Endothelial cell of umbilical vein (primary cell): ENCODE measurements at regions not wholly inside any gene's neighbourhood (a gene's known extent, or its start where the extent isn't known, plus 50 kb on each side); places are given as distances from the start of the nearest gene placed in this dataset.

Experiments
- BruUV-seq: library from RNA; stranded (reverse); fragments of 400-500 nt; replicated peaks from 2 replicates; lab custom pipeline; 2021; lab: Mats Ljungman, UMichigan
- CTCF ChIA-PET: fragments of 300-600, 350-600 bp; sonication (Branson Sonifier 250); formaldehyde crosslinking; loops from one replicate; lab custom pipeline; 2021; ENCODE audit warnings: antibody characterized with exemption, inconsistent platforms; lab: Charles Lee
- POLR2A ChIA-PET: fragments of 300-600, 350-600 bp; sonication (Branson Sonifier 250); formaldehyde crosslinking; loops from one replicate; lab custom pipeline; 2021; ENCODE audit warnings: antibody characterized with exemption, inconsistent platforms; lab: Charles Lee
- DNase-seq: peaks from one replicate; pipeline ENCODE4 v3.0.0-alpha.2; 2011; ENCODE audit warnings: low read depth, low spot score
- FAIRE-seq: peaks from 2 replicates; lab custom pipeline; 2011; peaks lifted over from hg19 to GRCh38; lab: Jason Lieb, UNC
- H2AFZ ChIP-seq: 2 replicates; pipeline ENCODE4 v1.6.0; 2012; ENCODE audit warnings: low read depth, low read length, control low read depth, inconsistent platforms
- H3K27ac ChIP-seq: 2 replicates; pipeline ENCODE4 v1.5.1; 2011; ENCODE audit warnings: low read depth, mild to moderate bottlenecking, control low read depth, low read length, moderate library complexity; ENCODE audit not compliant: insufficient read depth
- H3K27me3 ChIP-seq, 2 experiments: 2 replicates each; pipeline versions ENCODE4 v1.6.0 to v1.6.1; 2011; ENCODE audit warnings: low read length in 2 of 2, mixed read lengths in 1 of 2; ENCODE audit not compliant: control insufficient read depth in 2 of 2, insufficient read depth in 2 of 2
- H3K36me3 ChIP-seq, 2 experiments: 2 replicates in 1 of 2; 3 replicates in 1 of 2; pipeline ENCODE4 v1.5.1; 2011; ENCODE audit warnings: low read length in 2 of 2, mild to moderate bottlenecking in 1 of 2, moderate library complexity in 1 of 2; ENCODE audit not compliant: control insufficient read depth in 2 of 2, insufficient read depth in 2 of 2; ENCODE audit errors: extremely low read depth in 1 of 2
- H3K4me1 ChIP-seq: 3 replicates; pipeline ENCODE4 v1.5.1; 2011; ENCODE audit warnings: mild to moderate bottlenecking, low read length; ENCODE audit not compliant: control insufficient read depth, insufficient read depth; ENCODE audit errors: extremely low read depth
- H3K4me2 ChIP-seq: 2 replicates; pipeline ENCODE4 v1.6.1; 2011; ENCODE audit warnings: low read length, control low read depth, mixed read lengths; ENCODE audit not compliant: insufficient read depth
- H3K4me3 ChIP-seq, 3 experiments: fragments of 200-600 bp in 1 of 3; sonication (generic), shearing (Covaris generic) in 1 of 3; replicated peaks in 1 of 3; 2 replicates each; pipeline ENCODE4 v1.5.1; 2011 to 2016; ENCODE audit warnings: control low read depth in 3 of 3, low read length in 3 of 3, mild to moderate bottlenecking in 2 of 3, inconsistent platforms in 1 of 3, low read depth in 1 of 3, moderate library complexity in 1 of 3; ENCODE audit not compliant: insufficient read depth in 1 of 3
- H3K79me2 ChIP-seq: 2 replicates; pipeline ENCODE4 v1.6.0; 2012; ENCODE audit warnings: low read length, inconsistent platforms; ENCODE audit not compliant: control insufficient read depth, insufficient read depth
- H3K9ac ChIP-seq: replicated peaks from 2 replicates; pipeline ENCODE3; 2011; ENCODE audit warnings: low read length, control low read depth; ENCODE audit not compliant: insufficient read depth; ENCODE audit errors: extremely low read depth
- H3K9me1 ChIP-seq: replicated peaks from 3 replicates; pipeline ENCODE4 v1.6.0; 2011; ENCODE audit warnings: mild to moderate bottlenecking, low read length; ENCODE audit not compliant: control insufficient read depth, insufficient read depth; ENCODE audit errors: extremely low read depth
- H3K9me3 ChIP-seq: replicated peaks from 2 replicates; pipeline ENCODE4 v1.5.1; 2012; ENCODE audit warnings: low read length, inconsistent platforms; ENCODE audit not compliant: control insufficient read depth, insufficient read depth
- H4K20me1 ChIP-seq: replicated peaks from 2 replicates; pipeline ENCODE3; 2011; ENCODE audit warnings: mild to moderate bottlenecking, low read length; ENCODE audit not compliant: control insufficient read depth, insufficient read depth; ENCODE audit errors: extremely low read depth
- EZH2 ChIP-seq: IDR thresholded peaks from 2 replicates; pipeline ENCODE4 v1.6.1; 2012; ENCODE audit warnings: borderline replicate concordance, low read depth, mild to moderate bottlenecking, moderate library complexity, low read length, inconsistent platforms; ENCODE audit not compliant: severe bottlenecking
- FOS ChIP-seq: IDR thresholded peaks from 2 replicates; pipeline ENCODE4 v1.6.1; 2011; ENCODE audit warnings: mild to moderate bottlenecking, low read length, moderate library complexity, borderline replicate concordance; ENCODE audit not compliant: insufficient read depth
- GATA2 ChIP-seq: IDR thresholded peaks from 2 replicates; pipeline ENCODE4 v1.7.0; 2011; ENCODE audit warnings: low read depth, mild to moderate bottlenecking, moderate library complexity, mixed read lengths, low read length; ENCODE audit not compliant: insufficient read length, insufficient read depth
- JUN ChIP-seq: IDR thresholded peaks from 2 replicates; pipeline ENCODE4 v1.6.1; 2011; ENCODE audit warnings: borderline replicate concordance, low read depth; ENCODE audit not compliant: insufficient read length, insufficient read depth
- MYC ChIP-seq: IDR thresholded peaks from one replicate; pipeline ENCODE4 v1.6.1; 2011; ENCODE audit warnings: mild to moderate bottlenecking, low read depth, low read length
- POLR2A ChIP-seq: IDR thresholded peaks from 2 replicates; pipeline ENCODE4 v1.6.1; 2012; ENCODE audit warnings: low read depth, mild to moderate bottlenecking, control low read depth, low read length
- POLR2AphosphoS5 ChIP-seq: IDR thresholded peaks from 2 replicates; pipeline ENCODE4 v1.6.1; 2012; ENCODE audit warnings: low read depth, mild to moderate bottlenecking, control low read depth, low read length, moderate library complexity; ENCODE audit not compliant: insufficient read depth
- dilution Hi-C: fragments of 300-500 bp; cut with MboI; formaldehyde crosslinking; loops from one replicate; pipeline ENCODE4 v1.15.0; 2019; ENCODE audit warnings: low sequenced_read_pairs; ENCODE audit not compliant: extremely low pct_ligation_motif_present
- intact Hi-C: fragments of 100-400 bp; cut with micrococcal nuclease; formaldehyde crosslinking; loops from one replicate; pipeline ENCODE4 v1.10.0; 2022
- TF ChIP-seq, protein P1 (sequence below), 2 donors: IDR thresholded peaks; 1 replicate in 1 of 2; 2 replicates in 1 of 2; pipeline ENCODE4 v1.5.1; 2011; ENCODE audit warnings: low read length in 2 of 2, mild to moderate bottlenecking in 2 of 2, moderate library complexity in 2 of 2, control low read depth in 1 of 2, inconsistent platforms in 1 of 2, low read depth in 1 of 2; ENCODE audit not compliant: insufficient read depth in 1 of 2; ENCODE audit errors: extremely low read depth in 1 of 2
- TF ChIP-seq, protein P2 (sequence below): IDR thresholded peaks from 2 replicates; pipeline ENCODE4 v1.6.1; 2011; ENCODE audit not compliant: insufficient read depth, insufficient read length

DNA sequence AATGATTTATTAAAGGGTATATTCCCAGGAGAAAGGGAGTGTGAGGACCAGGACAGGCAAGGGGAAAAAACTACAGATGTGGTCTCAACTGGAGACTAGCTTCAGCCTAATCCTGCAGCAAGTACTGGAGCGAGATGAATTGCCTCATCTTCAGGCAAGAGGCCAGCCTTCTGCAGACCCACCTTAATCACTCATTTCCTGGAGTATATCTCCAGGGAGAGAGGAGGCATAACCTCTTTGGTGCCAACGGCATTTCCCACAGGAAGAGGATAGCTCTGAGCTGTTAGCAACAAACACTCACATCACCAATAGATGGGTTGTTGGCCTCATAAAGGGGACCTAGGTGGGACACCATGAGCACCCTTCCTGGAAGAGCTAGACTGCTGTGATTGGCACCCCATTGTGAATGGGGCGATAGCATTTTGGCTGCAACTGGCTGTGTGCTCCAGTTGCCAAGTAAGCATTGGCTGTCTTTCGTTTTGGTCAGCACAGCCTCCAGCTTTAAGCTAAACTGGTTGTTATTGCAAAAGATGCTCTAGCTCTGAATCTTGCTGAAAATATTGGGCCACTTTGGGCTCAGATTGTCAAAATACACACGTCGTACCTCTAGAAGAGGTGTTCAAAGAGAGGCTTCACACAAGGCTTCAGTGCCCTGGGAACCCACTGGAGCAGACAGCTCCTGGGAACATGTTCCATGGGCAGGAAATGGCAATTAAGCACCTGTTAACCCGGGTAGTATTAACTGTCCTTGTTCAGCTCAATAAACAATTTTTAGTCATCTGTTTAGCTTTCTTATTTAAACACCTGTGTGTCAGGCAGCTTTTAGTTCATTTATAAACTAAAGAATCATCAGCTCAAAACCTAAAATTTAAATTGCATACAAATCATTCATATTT is 314.8 kb upstream of the C1orf87 start:
- CTCF ChIA-PET: interaction anchor here (0.9 to 1.2 kb wide), 3 partner anchors 11 to 377 kb away, joined by 3 to 4 read pairs (median 3); no protein-coding TSS in a partner anchor
- FAIRE-seq: no peak
- BruUV-seq: no TSS peak

DNA sequence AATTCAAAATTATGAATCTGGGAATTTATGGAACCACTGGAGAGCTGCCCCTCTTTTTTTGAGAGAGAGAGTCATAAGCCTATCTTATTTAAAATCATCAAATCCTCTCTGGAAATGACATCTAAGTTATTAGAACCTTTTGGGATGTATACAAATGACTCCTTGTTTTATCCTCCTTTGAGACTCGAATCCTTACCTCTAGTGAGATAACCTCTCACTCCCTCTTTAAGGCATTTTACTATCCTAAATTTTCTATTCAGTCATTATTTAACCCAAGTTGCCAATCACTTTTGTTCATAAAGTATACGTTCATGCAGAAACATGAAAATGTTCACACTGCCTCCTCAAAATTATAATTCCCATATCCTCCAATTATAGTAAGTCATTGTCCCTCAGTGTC is 313.6 kb upstream of the C1orf87 start:
- no peaks in the 10 kb centered on the region for H3K9me1 ChIP-seq
- no peaks in the 10 kb centered on the region for H3K9me3 ChIP-seq
- TF ChIP-seq GATA2 (no peak), FOS (no peak), EZH2 (no peak), MYC (no peak), POLR2AphosphoS5 (no peak), POLR2A (no peak), JUN (no peak)
- TF ChIP-seq, protein P1, sequence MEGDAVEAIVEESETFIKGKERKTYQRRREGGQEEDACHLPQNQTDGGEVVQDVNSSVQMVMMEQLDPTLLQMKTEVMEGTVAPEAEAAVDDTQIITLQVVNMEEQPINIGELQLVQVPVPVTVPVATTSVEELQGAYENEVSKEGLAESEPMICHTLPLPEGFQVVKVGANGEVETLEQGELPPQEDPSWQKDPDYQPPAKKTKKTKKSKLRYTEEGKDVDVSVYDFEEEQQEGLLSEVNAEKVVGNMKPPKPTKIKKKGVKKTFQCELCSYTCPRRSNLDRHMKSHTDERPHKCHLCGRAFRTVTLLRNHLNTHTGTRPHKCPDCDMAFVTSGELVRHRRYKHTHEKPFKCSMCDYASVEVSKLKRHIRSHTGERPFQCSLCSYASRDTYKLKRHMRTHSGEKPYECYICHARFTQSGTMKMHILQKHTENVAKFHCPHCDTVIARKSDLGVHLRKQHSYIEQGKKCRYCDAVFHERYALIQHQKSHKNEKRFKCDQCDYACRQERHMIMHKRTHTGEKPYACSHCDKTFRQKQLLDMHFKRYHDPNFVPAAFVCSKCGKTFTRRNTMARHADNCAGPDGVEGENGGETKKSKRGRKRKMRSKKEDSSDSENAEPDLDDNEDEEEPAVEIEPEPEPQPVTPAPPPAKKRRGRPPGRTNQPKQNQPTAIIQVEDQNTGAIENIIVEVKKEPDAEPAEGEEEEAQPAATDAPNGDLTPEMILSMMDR (IDR thresholded peaks at IDR 0.05; ENCODE audit: extremely low read depth in 1 of 2, insufficient read depth in 1 of 2, low read depth in 1 of 2, low read length in 2 of 2): no peak
- TF ChIP-seq, protein P2, sequence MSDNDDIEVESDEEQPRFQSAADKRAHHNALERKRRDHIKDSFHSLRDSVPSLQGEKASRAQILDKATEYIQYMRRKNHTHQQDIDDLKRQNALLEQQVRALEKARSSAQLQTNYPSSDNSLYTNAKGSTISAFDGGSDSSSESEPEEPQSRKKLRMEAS: no peak
- no peak overlapping the region for H2AFZ ChIP-seq
- H3K27me3 ChIP-seq: no peaks in the 10 kb centered on the region
- intact Hi-C loops (no loop called here), dilution Hi-C loops (no loop called here)
- FAIRE-seq (no peak), DNase-seq (no peak)
- no peaks in the 10 kb centered on the region for H3K79me2 ChIP-seq
- H3K4me2 ChIP-seq: no peak overlapping the region
- POLR2A ChIA-PET: no interaction called here
- peaks cover 3% of the 10 kb centered on the region for H3K4me1 ChIP-seq
- H4K20me1 ChIP-seq: no peaks in the 10 kb centered on the region
- no peak overlapping the region for H3K4me3 ChIP-seq
- CTCF ChIA-PET: no interaction called here
- no peaks in the 10 kb centered on the region for H3K36me3 ChIP-seq
- no peak overlapping the region for H3K9ac ChIP-seq
- no peak overlapping the region for H3K27ac ChIP-seq
- no TSS peak for BruUV-seq

More for the DNA sequence above, 314.8 kb upstream of the C1orf87 start:
- TF ChIP-seq POLR2AphosphoS5: no peak
- TF ChIP-seq POLR2A: no peak
- TF ChIP-seq, protein P1 (IDR thresholded peaks at IDR 0.05; ENCODE audit: extremely low read depth in 1 of 2, insufficient read depth in 1 of 2, low read depth in 1 of 2, low read length in 2 of 2): no peak
- intact Hi-C loops (no loop called here), dilution Hi-C loops (no loop called here)
- POLR2A ChIA-PET: no interaction called here
- Histone ChIP-seq H3K9me3 (no peaks in the 10 kb centered on the region), H3K79me2 (no peaks in the 10 kb centered on the region), H4K20me1 (no peaks in the 10 kb centered on the region), H3K4me1 (peaks cover 3% of the 10 kb centered on the region), H3K27ac (no peak overlapping the region), H3K36me3 (no peaks in the 10 kb centered on the region), H3K9ac (no peak overlapping the region), H3K27me3 (no peaks in the 10 kb centered on the region), H3K4me3 (no peak overlapping the region), H2AFZ (no peak overlapping the region), H3K4me2 (no peak overlapping the region), H3K9me1 (no peaks in the 10 kb centered on the region)
- peak; percentile 28 for DNase-seq
